H1 (cell line): ENCODE measurements at regions not wholly inside any gene's neighbourhood (a gene's known extent, or its start where the extent isn't known, plus 50 kb on each side); places are given as distances from the start of the nearest gene placed in this dataset.

Source experiments
- CTCF ChIA-PET: fragments of 300-600 bp; sonication (Branson Sonifier 250); formaldehyde crosslinking; loops from one replicate; lab custom pipeline; 2021; ENCODE audit not compliant: partially characterized antibody; lab: Charles Lee
- POLR2A ChIA-PET: fragments of 300-600 bp; sonication (Branson Sonifier 250); formaldehyde crosslinking; loops from one replicate; lab custom pipeline; 2021; ENCODE audit warnings: inconsistent platforms; ENCODE audit not compliant: partially characterized antibody; lab: Charles Lee
- DNase-seq, 2 experiments: peaks; one replicate each; pipeline versions ENCODE4 v3.0.0 to v3.0.0-alpha.2; 2010 to 2022; ENCODE audit warnings: low spot score in 2 of 2, low read depth in 1 of 2, mixed read lengths in 1 of 2
- FAIRE-seq: peaks from 2 replicates; lab custom pipeline; 2011; peaks lifted over from hg19 to GRCh38; lab: Jason Lieb, UNC
- H2AFZ ChIP-seq: 2 replicates; pipeline ENCODE4 v1.8.1; 2012; ENCODE audit warnings: low read length, inconsistent platforms
- H2AK5ac ChIP-seq: 2 replicates; pipeline ENCODE4 v1.6.1; 2013; ENCODE audit warnings: low read depth, low read length
- H2BK120ac ChIP-seq: replicated peaks from 2 replicates; pipeline ENCODE3; 2013; ENCODE audit warnings: low read depth, low read length, inconsistent platforms
- H2BK12ac ChIP-seq: 2 replicates; pipeline ENCODE4 v1.6.1; 2013; ENCODE audit warnings: low read depth, low read length
- H2BK15ac ChIP-seq: 2 replicates; pipeline ENCODE4 v1.6.1; 2013; ENCODE audit warnings: low read length
- H2BK20ac ChIP-seq: 2 replicates; pipeline ENCODE4 v1.6.1; 2013; ENCODE audit warnings: low read length
- H2BK5ac ChIP-seq: 2 replicates; pipeline ENCODE4 v1.6.1; 2013; ENCODE audit warnings: low read depth, low read length
- H3K14ac ChIP-seq: 2 replicates; pipeline ENCODE4 v1.6.1; 2013; ENCODE audit warnings: inconsistent platforms; ENCODE audit not compliant: insufficient read length
- H3K18ac ChIP-seq: 2 replicates; pipeline ENCODE4 v1.6.1; 2013; ENCODE audit warnings: low read length; ENCODE audit errors: extremely low read depth
- H3K23ac ChIP-seq: 2 replicates; pipeline ENCODE4 v1.6.1; 2013; ENCODE audit warnings: inconsistent platforms; ENCODE audit not compliant: insufficient read length
- H3K23me2 ChIP-seq: 2 replicates; pipeline ENCODE4 v1.6.1; 2013; ENCODE audit warnings: low read depth, low read length
- H3K27ac ChIP-seq: 2 replicates; pipeline ENCODE4 v1.6.1; 2011; ENCODE audit warnings: low read depth, low read length, inconsistent platforms
- H3K27me3 ChIP-seq, 4 experiments: replicated peaks in 1 of 4; 1 replicate in 1 of 4; 2 replicates in 3 of 4; pipeline versions ENCODE4 v1.6.1 to v1.8.1; 2011 to 2013; ENCODE audit warnings: low read length in 3 of 4, mild to moderate bottlenecking in 3 of 4, inconsistent platforms in 2 of 4, mixed read lengths in 2 of 4, moderate library complexity in 1 of 4; ENCODE audit not compliant: control insufficient read depth in 3 of 4, insufficient read depth in 3 of 4; ENCODE audit errors: extremely low read depth in 1 of 4
- H3K36me3 ChIP-seq, 4 experiments: 2 replicates each; pipeline versions ENCODE4 v1.6.1 to v1.8.1; 2011 to 2013; ENCODE audit warnings: mild to moderate bottlenecking in 4 of 4, low read length in 3 of 4, moderate library complexity in 2 of 4, control low read depth in 1 of 4, inconsistent platforms in 1 of 4; ENCODE audit not compliant: insufficient read depth in 4 of 4, control insufficient read depth in 2 of 4
- H3K4ac ChIP-seq: replicated peaks from 2 replicates; pipeline ENCODE3; 2013; ENCODE audit warnings: low read length, low read depth, mixed read lengths, inconsistent platforms; ENCODE audit not compliant: insufficient read length
- H3K4me1 ChIP-seq, 4 experiments: replicated peaks in 1 of 4; 1 replicate in 1 of 4; 2 replicates in 3 of 4; pipeline versions ENCODE4 v1.6.1 to v1.8.1; 2011 to 2013; ENCODE audit warnings: low read length in 3 of 4, inconsistent platforms in 2 of 4, mixed read lengths in 1 of 4; ENCODE audit not compliant: insufficient read depth in 4 of 4, control insufficient read depth in 3 of 4
- H3K4me2 ChIP-seq, 2 experiments: 2 replicates each; pipeline versions ENCODE4 v1.6.1 to v1.8.1; 2011 to 2013; ENCODE audit warnings: low read depth in 2 of 2, low read length in 2 of 2, control low read depth in 1 of 2, inconsistent platforms in 1 of 2, mild to moderate bottlenecking in 1 of 2; ENCODE audit not compliant: insufficient read depth in 1 of 2
- H3K4me3 ChIP-seq, 4 experiments: fragments of 200-600, 300-600 bp in 1 of 4; sonication (generic), shearing (Covaris generic), sonication (Bioruptor Twin) in 1 of 4; 2 replicates each; pipeline versions ENCODE4 v1.5.1 to v1.8.1; 2011 to 2016; ENCODE audit warnings: low read length in 4 of 4, low read depth in 3 of 4, control low read depth in 2 of 4, inconsistent platforms in 2 of 4, mild to moderate bottlenecking in 2 of 4, mixed read lengths in 1 of 4, moderate library complexity in 1 of 4; ENCODE audit not compliant: insufficient read depth in 2 of 4; ENCODE audit errors: extremely low read depth in 1 of 4
- H3K56ac ChIP-seq: replicated peaks from 2 replicates; pipeline ENCODE3; 2013; ENCODE audit warnings: low read depth, mild to moderate bottlenecking, mixed read lengths, low read length, inconsistent platforms; ENCODE audit not compliant: insufficient read length
- H3K79me1 ChIP-seq: 2 replicates; pipeline ENCODE4 v1.6.1; 2013; ENCODE audit warnings: low read depth, low read length, control low read depth
- H3K79me2 ChIP-seq, 2 experiments: 2 replicates each; pipeline versions ENCODE4 v1.6.1 to v1.8.1; 2012 to 2013; ENCODE audit warnings: low read length in 2 of 2, mild to moderate bottlenecking in 2 of 2, inconsistent platforms in 1 of 2; ENCODE audit not compliant: insufficient read depth in 2 of 2, control insufficient read depth in 1 of 2
- H3K9ac ChIP-seq, 4 experiments: replicated peaks in 1 of 4; 1 replicate in 1 of 4; 2 replicates in 3 of 4; pipeline versions ENCODE4 v1.6.1 to v1.8.1; 2011 to 2013; ENCODE audit warnings: low read depth in 3 of 4, low read length in 3 of 4, control low read depth in 2 of 4, mild to moderate bottlenecking in 2 of 4, moderate library complexity in 2 of 4, inconsistent platforms in 1 of 4; ENCODE audit errors: extremely low read depth in 1 of 4
- H3K9me3 ChIP-seq, 2 experiments: 2 replicates each; pipeline versions ENCODE4 v1.6.1 to v1.8.1; 2012 to 2013; ENCODE audit warnings: mild to moderate bottlenecking in 2 of 2, moderate library complexity in 2 of 2, control low read depth in 1 of 2, inconsistent platforms in 1 of 2, low read depth in 1 of 2, low read length in 1 of 2, mixed read lengths in 1 of 2; ENCODE audit not compliant: insufficient read depth in 2 of 2
- H4K20me1 ChIP-seq, 2 experiments: replicated peaks in 1 of 2; 2 replicates each; pipeline versions ENCODE3 to v1.8.1; 2011 to 2013; ENCODE audit warnings: inconsistent platforms in 2 of 2, low read length in 2 of 2, mild to moderate bottlenecking in 1 of 2; ENCODE audit not compliant: insufficient read depth in 2 of 2, control insufficient read depth in 1 of 2
- H4K5ac ChIP-seq: 2 replicates; pipeline ENCODE4 v1.6.1; 2013; ENCODE audit warnings: low read length, low read depth, mixed read lengths, inconsistent platforms; ENCODE audit not compliant: insufficient read length
- H4K8ac ChIP-seq: 2 replicates; pipeline ENCODE4 v1.8.0; 2013; ENCODE audit warnings: mild to moderate bottlenecking, moderate library complexity, low read length, inconsistent platforms; ENCODE audit not compliant: insufficient read depth; ENCODE audit errors: extremely low read depth
- H4K91ac ChIP-seq: replicated peaks from 2 replicates; pipeline ENCODE3; 2013; ENCODE audit warnings: low read length, mixed read lengths, inconsistent platforms; ENCODE audit not compliant: insufficient read length
- ATF3 ChIP-seq: IDR thresholded peaks from 2 replicates; pipeline ENCODE4 v1.6.1; 2011; ENCODE audit warnings: low read depth, mild to moderate bottlenecking, low read length; ENCODE audit not compliant: insufficient read depth
- BACH1 ChIP-seq: IDR thresholded peaks from 2 replicates; pipeline ENCODE4 v1.6.1; 2012; ENCODE audit warnings: low read length, improper control_type of control experiment
- BRCA1 ChIP-seq: IDR thresholded peaks from 2 replicates; pipeline ENCODE4 v1.6.1; 2012; ENCODE audit warnings: low read depth, low read length, improper control_type of control experiment
- CBX5 ChIP-seq: fragments of 300-800, 300-1000 bp; sonication (generic); IDR thresholded peaks from 2 replicates; pipeline ENCODE4 v1.7.1; 2016; ENCODE audit warnings: antibody characterized with exemption, low read length, low read depth
- CBX8 ChIP-seq: fragments of 300-800, 300-1000 bp; sonication (generic); IDR thresholded peaks from 2 replicates; pipeline ENCODE4 v1.7.1; 2016; ENCODE audit warnings: low read depth, low read length, borderline replicate concordance
- CREB1 ChIP-seq: IDR thresholded peaks from 2 replicates; pipeline ENCODE4 v1.6.1; 2012; ENCODE audit warnings: inconsistent platforms
- CTCF ChIP-seq, 3 experiments: IDR thresholded peaks; 1 replicate in 2 of 3; 2 replicates in 1 of 3; pipeline versions ENCODE4 v1.5.1 to v1.6.1; 2011; ENCODE audit warnings: low read length in 3 of 3, mild to moderate bottlenecking in 3 of 3, inconsistent platforms in 2 of 3, low read depth in 1 of 3, moderate library complexity in 1 of 3; ENCODE audit not compliant: insufficient read depth in 1 of 3; ENCODE audit errors: control extremely low read depth in 1 of 3
- RFX5 ChIP-seq: IDR thresholded peaks from 2 replicates; pipeline ENCODE4 v1.6.1; 2011; ENCODE audit warnings: low read depth, low read length, improper control_type of control experiment, borderline replicate concordance
- RXRA ChIP-seq: IDR thresholded peaks from 2 replicates; pipeline ENCODE4 v1.6.1; 2011; ENCODE audit warnings: low read depth, mild to moderate bottlenecking, low read length, moderate library complexity; ENCODE audit not compliant: insufficient read depth
- SP1 ChIP-seq: IDR thresholded peaks from 2 replicates; pipeline ENCODE4 v1.6.1; 2011; ENCODE audit warnings: low read depth, low read length
- TAF7 ChIP-seq: optimal IDR thresholded peaks from 2 replicates; pipeline ENCODE3; 2011; ENCODE audit warnings: low read depth, mild to moderate bottlenecking, inconsistent platforms, low read length, moderate library complexity, borderline replicate concordance
- TBP ChIP-seq: IDR thresholded peaks from 2 replicates; pipeline ENCODE4 v1.6.1; 2011; ENCODE audit warnings: low read depth, low read length, improper control_type of control experiment
- ZNF274 ChIP-seq: IDR thresholded peaks from 2 replicates; pipeline ENCODE4 v1.7.0; 2012; ENCODE audit warnings: low read length, borderline replicate concordance; ENCODE audit errors: extremely low read depth
- WGBS, 2 experiments: shearing (Covaris generic) in 1 of 2; methylation state at CpG; one replicate each; pipeline versions ENCODE4 v1.1.6 to v1.1.7; 2013 to 2015; ENCODE audit warnings: low lambda C conversion rate in 2 of 2, mixed read lengths in 2 of 2, inconsistent platforms in 1 of 2, low coverage in 1 of 2, missing lambda C conversion rate in 1 of 2; ENCODE audit not compliant: insufficient replicate concordance in 2 of 2, insufficient coverage in 1 of 2, insufficient read length in 1 of 2; ENCODE audit errors: extremely low coverage in 1 of 2, missing lambda C conversion rate in 1 of 2; 5-methylcytosine and 5-hydroxymethylcytosine counted together

- H3K4me2 ChIP-seq = no peak overlapping the region
- no peak overlapping the region for H3K56ac ChIP-seq
- no peaks in the 10 kb centered on the region for H3K79me1 ChIP-seq
- no peak overlapping the region for H3K27ac ChIP-seq
- no peaks in the 10 kb centered on the region for H3K9me3 ChIP-seq
- 100% methylated on average over 1 of the region's 1 CpG; no CpG with 5 or more reads in 1 of the 2 experiments for WGBS, 2 experiments
- no peak overlapping the region for H2BK120ac ChIP-seq
- no peaks in the 10 kb centered on the region for H3K23me2 ChIP-seq
- H4K8ac ChIP-seq = no peak overlapping the region
- no peak for DNase-seq
- H3K14ac ChIP-seq = no peak overlapping the region
- no peak overlapping the region for H2AFZ ChIP-seq
- no peaks in the 10 kb centered on the region for H4K20me1 ChIP-seq
- no peak overlapping the region for H3K23ac ChIP-seq
- FAIRE-seq = no peak
- H4K5ac ChIP-seq = no peak overlapping the region
- H3K4ac ChIP-seq = no peak overlapping the region
- H2BK5ac ChIP-seq = no peak overlapping the region
- no peak overlapping the region for H2BK15ac ChIP-seq
- H3K36me3 ChIP-seq = no peaks in the 10 kb centered on the region
- CTCF ChIA-PET = interaction anchor here (0.9 to 1.0 kb wide), 2 partner anchors 16 to 95 kb away, joined by 3 read pairs; no protein-coding TSS in a partner anchor
- no peak overlapping the region for H4K91ac ChIP-seq
- H3K79me2 ChIP-seq = no peaks in the 10 kb centered on the region
- no peak overlapping the region for H2BK12ac ChIP-seq
- H3K9ac ChIP-seq = no peak overlapping the region
- no peaks in the 10 kb centered on the region for H3K4me1 ChIP-seq
- no peak overlapping the region for H2BK20ac ChIP-seq
- no peaks in the 10 kb centered on the region for H3K27me3 ChIP-seq
- no peak overlapping the region for H2AK5ac ChIP-seq
- H3K4me3 ChIP-seq = no peak overlapping the region
- POLR2A ChIA-PET = no interaction called here
- no peak overlapping the region for H3K18ac ChIP-seq
- no peak for TF ChIP-seq ZNF274
- no peak for TF ChIP-seq BACH1
- no peak for TF ChIP-seq TAF7
- no peak for TF ChIP-seq RFX5
- TF ChIP-seq CBX5 = no peak
- no peak for TF ChIP-seq SP1
- no peak for TF ChIP-seq BRCA1
- TF ChIP-seq CREB1 = no peak
- TF ChIP-seq CTCF (IDR thresholded peaks at IDR 0.05; ENCODE audit: control extremely low read depth in 1 of 3, insufficient read depth in 1 of 3, low read depth in 1 of 3, low read length in 3 of 3) = no peak
- no peak for TF ChIP-seq ATF3
- no peak for TF ChIP-seq RXRA
- TF ChIP-seq CBX8 = no peak
- no peak for TF ChIP-seq TBP
Measured at GRCh38 chr10:61097026-61097425, 153.0 kb upstream of the RHOBTB1 start.
